ENCODE measurements at regions not wholly inside any gene's neighbourhood (a gene's known extent, or its start where the extent isn't known, plus 50 kb on each side); places are given as distances from the start of the nearest gene placed in this dataset.

DNA sequence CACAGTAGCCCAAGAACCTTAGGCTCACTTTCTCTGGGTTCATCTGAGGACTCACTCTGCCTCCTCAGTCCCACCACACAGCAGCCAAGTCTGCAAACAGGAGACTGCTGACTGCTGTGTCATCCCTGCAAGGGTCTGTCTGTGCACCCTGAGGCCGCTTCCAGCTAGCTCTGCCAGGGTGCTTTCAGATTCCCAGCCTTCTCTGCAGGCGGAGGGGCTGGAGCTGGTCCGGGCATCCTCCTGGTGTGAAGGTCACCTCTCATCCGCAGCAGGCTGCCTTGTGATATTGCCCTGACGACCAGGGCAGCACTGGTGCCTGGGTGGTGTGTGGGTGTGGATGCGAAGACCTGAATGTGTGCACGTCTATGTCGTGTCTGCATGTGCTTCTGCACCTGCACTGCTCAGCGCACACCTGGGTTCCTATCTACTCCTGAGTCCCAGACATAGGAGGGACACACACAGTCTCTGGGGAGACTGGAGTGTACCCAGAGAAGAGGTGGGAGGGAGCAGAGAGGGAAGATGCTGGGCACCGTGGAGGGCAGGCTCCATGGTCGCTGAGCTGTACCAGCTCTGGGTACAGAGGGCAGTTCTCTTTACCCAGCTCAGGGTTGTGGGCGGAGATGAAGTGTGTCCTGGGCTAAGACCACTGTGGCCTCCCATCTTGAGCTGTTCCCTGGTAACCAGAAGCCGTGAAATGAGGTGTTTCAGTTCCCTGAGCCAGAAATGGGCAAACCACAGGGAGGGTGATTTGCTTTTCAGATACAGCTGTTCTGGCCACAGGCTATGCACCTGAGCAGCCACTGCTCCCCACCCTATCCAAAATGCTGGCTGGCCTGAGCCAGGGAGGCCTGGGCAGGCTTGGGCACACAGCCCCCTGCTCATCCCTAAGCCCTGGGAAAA lies 160.9 kb upstream of the CSF3R start:
- no peak for DNase-seq (ENCODE audit: low spot score)

DNA sequence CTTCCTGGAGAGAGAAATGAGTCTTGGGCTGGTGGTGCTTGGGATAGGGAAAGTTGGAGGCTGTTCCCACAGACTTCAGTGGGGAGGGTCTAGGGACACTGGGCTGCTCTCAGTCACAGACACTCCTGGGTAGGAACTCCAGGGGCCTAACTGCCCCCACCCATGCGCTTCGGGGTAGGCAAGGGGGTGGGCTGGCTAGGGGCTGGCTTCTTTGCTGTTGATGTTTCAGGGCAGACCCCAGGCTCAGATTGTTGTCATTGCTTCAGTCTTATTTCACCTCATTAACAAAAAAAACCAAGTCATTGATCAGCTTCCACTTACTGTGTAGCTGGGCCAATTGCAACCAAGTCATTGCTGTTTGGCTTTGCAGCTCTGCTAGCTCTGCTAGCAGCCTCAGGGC lies 160.1 kb upstream of the CSF3R start:
- DNase-seq (ENCODE audit: low spot score) = no peak

GRCh38 chr1:36641776-36642175 lies 159.1 kb upstream of the CSF3R start:
- DNase-seq (ENCODE audit: low spot score) = no peak

DNA sequence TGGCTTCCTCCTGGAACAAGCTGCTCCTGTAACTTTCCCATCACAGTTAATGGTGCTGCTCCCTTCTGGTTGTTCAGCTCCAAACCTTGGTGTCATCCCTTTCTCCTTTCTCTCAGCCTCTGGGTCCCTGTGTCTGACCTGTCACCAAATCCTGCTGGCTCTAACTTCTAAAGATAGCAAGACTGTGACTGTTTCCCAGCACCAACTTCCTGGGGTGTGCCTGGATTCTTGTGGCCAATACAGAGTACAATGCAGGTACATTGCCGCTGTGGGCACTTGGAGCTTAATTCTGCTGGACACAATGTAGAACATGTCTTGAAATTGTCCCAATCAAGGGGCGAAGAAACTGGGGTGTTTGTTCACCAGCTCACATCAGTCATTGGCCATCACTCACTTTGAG lies 156.7 kb upstream of the CSF3R start:
- no peak for DNase-seq (ENCODE audit: low spot score)

- no peak for DNase-seq (ENCODE audit: low spot score)
Measured at GRCh38 chr1:36638268-36638667, 155.6 kb upstream of the CSF3R start.

- no peak for DNase-seq (ENCODE audit: low spot score)
Measured at GRCh38 chr1:36636206-36636605, 153.5 kb upstream of the CSF3R start.

DNA sequence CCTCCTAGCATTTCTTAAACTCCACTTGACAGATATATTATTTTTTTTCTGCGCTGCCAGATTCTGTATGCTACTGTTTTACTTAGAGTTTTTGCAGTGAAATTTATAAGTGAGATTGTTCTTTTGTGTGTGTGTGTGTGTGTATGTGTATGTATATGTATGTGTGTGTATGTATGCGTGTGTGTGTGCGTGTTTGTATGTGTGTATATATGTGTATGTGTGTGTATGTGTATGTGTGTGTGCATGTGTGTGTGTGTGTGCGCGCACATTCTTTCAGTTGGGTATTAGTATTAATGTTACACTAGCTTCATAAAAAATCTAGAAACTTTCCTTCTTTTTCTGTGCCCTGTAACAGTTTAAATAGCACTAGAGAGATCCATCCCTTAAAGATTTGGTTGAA lies 152.6 kb upstream of the CSF3R start:
- no peak for DNase-seq (ENCODE audit: low spot score)

- DNase-seq (ENCODE audit: low spot score) = no peak
Measured at GRCh38 chr1:36628804-36629203, 146.1 kb upstream of the CSF3R start.

- no peak for DNase-seq (ENCODE audit: low spot score)
Measured at GRCh38 chr1:36626435-36626834, 143.7 kb upstream of the CSF3R start.

- no peak for DNase-seq (ENCODE audit: low spot score)
Measured at GRCh38 chr1:36625935-36626310, 143.2 kb upstream of the CSF3R start.

DNA sequence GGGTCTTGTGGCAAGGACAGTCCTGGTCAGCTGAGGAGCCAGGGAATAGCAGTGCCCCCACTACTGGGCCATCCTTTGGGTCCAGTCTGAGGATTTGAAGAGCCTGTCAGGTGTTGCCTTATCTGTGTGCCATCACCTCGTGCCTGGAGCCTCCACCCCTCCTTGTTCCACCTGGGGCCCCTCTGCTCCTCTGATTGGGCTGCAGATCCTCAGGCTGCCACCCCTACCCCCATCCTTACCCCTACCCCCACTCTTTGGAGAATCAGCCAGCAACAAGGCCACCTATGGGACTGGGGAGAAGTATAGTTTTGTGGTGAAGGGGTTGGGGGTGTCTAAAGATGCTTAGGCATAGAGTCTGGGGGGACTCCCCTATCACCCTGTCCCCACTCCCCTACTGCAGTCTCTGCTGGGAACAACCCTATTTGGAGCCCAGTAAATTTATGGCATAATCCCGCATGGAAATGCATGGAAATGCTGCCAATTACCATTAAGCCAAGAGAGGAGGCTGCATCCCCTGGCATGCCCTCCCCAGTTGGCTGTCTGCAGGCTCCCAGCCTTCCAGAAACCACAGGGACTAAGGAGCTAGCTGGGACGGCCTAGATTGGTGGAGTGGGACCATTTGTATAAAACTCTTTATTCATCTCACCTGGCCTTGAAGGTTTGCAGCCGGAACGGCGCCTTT lies 142.7 kb upstream of the CSF3R start:
- DNase-seq (ENCODE audit: low spot score) = no peak

- DNase-seq (ENCODE audit: low spot score) = no peak
Measured at GRCh38 chr1:36624466-36624865, 141.8 kb upstream of the CSF3R start.

DNA sequence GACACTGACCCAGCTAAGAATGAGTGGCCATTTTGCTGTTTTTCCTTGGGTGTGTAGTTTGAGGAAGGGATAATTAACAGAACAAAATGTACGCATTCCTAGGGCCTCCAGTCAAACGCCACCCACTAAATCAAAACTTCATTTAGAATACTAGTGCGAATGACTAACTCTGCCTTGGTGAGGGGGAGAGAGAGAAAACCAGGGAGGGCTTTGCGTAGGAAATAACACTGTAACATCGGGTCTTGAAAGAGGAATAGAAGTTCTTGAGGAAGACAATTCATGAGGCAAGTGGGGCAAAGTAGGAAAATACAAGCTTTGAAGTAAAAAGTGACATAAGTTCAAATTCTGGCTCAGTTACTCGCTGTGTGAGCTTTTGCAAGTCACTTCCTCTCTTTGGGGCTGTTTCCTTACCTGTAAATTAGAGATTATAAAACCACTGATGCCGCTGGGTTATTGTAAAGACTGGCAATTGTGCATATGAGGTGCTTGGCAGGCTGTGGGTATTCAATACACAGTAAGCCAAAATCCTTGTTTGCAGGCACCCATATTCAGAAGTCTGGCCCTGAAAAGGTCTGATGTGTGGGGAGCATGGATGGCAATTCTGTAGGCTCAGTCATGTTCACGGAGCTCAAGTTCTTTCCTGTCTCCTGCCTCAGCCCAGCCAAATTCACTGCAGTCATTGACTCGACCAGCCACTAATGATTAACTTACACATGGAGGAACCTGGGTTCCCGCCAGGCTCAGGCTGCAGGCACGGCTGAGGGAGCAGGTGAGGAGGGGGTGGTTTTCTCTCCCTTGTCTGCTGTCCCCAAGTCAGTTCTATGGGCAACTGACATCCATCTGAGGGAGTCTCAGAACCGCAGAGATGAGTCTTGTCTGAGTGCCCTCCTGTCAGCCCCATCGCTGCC lies 140.3 kb upstream of the CSF3R start:
- no peak for DNase-seq (ENCODE audit: low spot score)

- no peak for DNase-seq (ENCODE audit: low spot score)
Measured at GRCh38 chr1:36621531-36621930, 138.8 kb upstream of the CSF3R start.

GRCh38 chr1:36620142-36620541 lies 137.4 kb upstream of the CSF3R start:
- no peak for DNase-seq (ENCODE audit: low spot score)

- DNase-seq (ENCODE audit: low spot score) = no peak
Measured at GRCh38 chr1:36614991-36615390, 132.3 kb upstream of the CSF3R start.

DNA sequence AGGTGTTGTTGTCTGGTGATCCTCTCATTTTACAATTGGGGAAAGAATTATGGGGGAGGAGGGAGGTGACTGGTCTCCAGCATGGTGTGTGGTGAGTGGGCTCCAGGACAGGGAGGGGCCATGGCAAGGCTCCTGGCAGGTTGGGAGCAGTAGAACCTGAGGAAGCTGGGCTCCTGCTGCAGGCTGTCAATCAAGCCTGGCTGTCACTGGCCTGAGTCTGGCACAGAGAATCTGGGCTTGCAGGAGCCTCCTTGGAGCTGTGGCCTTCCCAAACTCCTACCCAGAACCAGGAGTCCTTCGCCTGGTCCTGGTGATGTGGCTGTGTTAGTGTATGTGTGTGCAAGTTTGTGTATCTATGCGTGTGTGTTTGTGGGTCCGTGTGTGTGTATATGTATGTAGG lies 131.9 kb upstream of the CSF3R start:
- no peak for DNase-seq (ENCODE audit: low spot score)

DNA sequence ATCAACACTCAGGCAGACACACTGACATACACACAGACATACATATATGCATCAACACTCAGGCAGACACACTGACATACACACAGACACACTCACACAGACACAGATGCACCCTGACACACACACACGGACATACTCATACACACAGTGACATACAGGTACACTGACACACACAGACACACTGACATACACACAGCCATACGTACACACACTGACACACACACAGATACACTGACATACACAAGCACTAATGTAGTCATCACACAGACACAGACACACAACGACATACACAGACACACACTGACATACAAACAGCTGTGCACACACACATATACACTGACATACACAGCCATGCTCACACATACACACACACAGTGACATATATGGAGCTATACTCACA lies 131.0 kb upstream of the CSF3R start:
- DNase-seq (ENCODE audit: low spot score) = no peak

- no peak for DNase-seq (ENCODE audit: low spot score)
Measured at GRCh38 chr1:36612881-36613280, 130.2 kb upstream of the CSF3R start.

GRCh38 chr1:36612121-36612520 lies 129.4 kb upstream of the CSF3R start:
- no peak for DNase-seq (ENCODE audit: low spot score)

- DNase-seq (ENCODE audit: low spot score) = peak; percentile 82
Measured at GRCh38 chr1:36609241-36610027, 126.7 kb upstream of the CSF3R start.

GRCh38 chr1:36608272-36608671 lies 125.6 kb upstream of the CSF3R start:
- no peak for DNase-seq (ENCODE audit: low spot score)

Data from NAMALWA (cell line).